ENCODE measurements at regions not wholly inside any gene's neighbourhood (a gene's known extent, or its start where the extent isn't known, plus 50 kb on each side); places are given as distances from the start of the nearest gene placed in this dataset.

DNA sequence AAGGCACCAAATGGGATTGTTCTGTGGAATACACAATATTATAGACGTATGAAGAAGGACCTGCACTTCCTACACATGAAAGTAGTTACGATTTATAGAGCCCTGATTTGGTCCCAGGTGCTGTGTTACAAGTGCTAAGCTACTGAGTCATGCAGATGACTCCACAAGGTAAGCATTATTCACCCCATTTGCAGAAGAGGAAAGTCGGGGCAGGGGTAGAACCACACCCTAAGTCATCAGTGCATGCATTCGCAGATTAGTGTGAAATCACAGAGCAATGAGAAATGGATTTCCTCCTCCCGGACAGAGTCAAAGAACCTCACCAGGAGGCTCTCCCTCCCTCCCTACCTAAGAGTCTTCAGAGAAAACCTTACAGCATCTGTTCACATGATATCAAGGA is 279.5 kb downstream of the LRFN2 start:
- ATAC-seq, result no peak
- TF ChIP-seq, protein P1, sequence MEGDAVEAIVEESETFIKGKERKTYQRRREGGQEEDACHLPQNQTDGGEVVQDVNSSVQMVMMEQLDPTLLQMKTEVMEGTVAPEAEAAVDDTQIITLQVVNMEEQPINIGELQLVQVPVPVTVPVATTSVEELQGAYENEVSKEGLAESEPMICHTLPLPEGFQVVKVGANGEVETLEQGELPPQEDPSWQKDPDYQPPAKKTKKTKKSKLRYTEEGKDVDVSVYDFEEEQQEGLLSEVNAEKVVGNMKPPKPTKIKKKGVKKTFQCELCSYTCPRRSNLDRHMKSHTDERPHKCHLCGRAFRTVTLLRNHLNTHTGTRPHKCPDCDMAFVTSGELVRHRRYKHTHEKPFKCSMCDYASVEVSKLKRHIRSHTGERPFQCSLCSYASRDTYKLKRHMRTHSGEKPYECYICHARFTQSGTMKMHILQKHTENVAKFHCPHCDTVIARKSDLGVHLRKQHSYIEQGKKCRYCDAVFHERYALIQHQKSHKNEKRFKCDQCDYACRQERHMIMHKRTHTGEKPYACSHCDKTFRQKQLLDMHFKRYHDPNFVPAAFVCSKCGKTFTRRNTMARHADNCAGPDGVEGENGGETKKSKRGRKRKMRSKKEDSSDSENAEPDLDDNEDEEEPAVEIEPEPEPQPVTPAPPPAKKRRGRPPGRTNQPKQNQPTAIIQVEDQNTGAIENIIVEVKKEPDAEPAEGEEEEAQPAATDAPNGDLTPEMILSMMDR (IDR thresholded peaks at IDR 0.05), result no peak
- TF ChIP-seq EP300 (IDR thresholded peaks at IDR 0.05) (no peak), POLR2A (IDR thresholded peaks at IDR 0.05) (no peak), POLR2AphosphoS5 (IDR thresholded peaks at IDR 0.05) (no peak)
- 63 to 81% methylated on average over 3 to 5 of the region's 5 CpGs for WGBS, 2 donors (ENCODE audit: low coverage in 1 of 2)
- Histone ChIP-seq H3K27me3 (peaks cover 22% of the 10 kb centered on the region), H3K4me1 (peaks cover 0 to 4% (median 0%) of the 10 kb centered on the region in 3 donors), H3K27ac (no peak overlapping the region), H3K9me3 (peaks cover 0 to 9% (median 0%) of the 10 kb centered on the region in 3 donors), H3K4me3 (no peak overlapping the region), H3K36me3 (no peaks in the 10 kb centered on the region)

DNA sequence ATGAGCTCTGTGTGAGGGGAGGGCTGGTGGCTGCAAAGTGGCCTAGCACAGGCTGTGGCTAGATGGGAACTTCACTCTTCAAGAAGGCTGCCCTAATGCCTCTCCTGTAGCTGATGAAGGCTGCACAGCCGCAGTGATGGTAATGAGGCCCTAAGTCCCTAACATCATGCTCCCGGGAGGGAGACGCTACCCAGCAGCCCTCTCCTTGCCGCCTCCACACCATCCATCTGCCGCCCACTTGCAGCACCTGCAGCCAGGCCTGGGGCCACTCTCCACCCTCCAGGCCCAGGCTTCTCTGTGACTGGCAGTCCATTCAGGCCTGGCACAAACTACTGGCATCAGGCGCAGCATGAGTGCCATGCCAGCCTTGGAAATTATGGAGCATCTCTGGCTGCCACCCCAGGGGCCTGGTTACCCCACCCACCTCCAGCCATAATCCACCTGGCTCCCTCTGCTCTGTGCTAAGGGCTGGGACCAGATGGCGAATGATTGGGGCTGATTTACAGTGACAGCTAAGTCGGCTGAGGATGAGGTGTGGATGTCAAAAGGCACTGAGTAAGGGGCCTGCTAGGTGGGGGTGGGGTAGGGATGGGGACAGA is 284.2 kb downstream of the LRFN2 start:
- TF ChIP-seq POLR2AphosphoS5 (IDR thresholded peaks at IDR 0.05) (no peak), EP300 (IDR thresholded peaks at IDR 0.05) (no peak), POLR2A (IDR thresholded peaks at IDR 0.05) (no peak)
- TF ChIP-seq, protein P1 (IDR thresholded peaks at IDR 0.05), result no peak
- Histone ChIP-seq H3K4me1 (no peaks in the 10 kb centered on the region), H3K27me3 (peaks cover 30% of the 10 kb centered on the region), H3K27ac (no peak overlapping the region), H3K9me3 (peaks cover 0 to 17% (median 0%) of the 10 kb centered on the region in 3 donors), H3K36me3 (no peaks in the 10 kb centered on the region), H3K4me3 (no peak overlapping the region)
- 81% methylated on average over 2 of the region's 8 CpGs; no CpG with 5 or more reads in 1 of the 2 donors for WGBS, 2 donors (ENCODE audit: low coverage in 1 of 2)
- ATAC-seq, result no peak

DNA sequence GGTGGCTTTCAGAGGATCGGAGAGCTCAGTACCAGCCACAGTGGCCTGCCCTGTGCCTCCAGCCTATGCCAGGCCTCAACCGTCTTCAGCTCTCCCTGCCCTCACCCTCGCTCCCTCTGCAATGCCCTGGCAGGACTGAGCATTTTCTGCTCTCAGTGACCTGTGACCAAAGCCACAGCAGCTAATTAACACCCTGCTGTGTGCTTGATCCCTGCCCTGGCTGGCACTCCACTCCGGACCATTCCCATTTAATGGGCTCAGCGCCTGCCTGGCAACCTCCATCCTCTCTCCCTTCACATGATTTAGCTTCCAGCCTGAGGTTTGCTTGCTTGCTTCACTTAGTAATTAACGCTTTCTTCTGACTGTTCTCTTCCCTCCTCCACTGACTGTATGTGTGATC is 287.5 kb downstream of the LRFN2 start:
- peaks cover 27% of the 10 kb centered on the region for H3K27me3 ChIP-seq
- WGBS, 2 donors (ENCODE audit: low coverage in 1 of 2), result 84 to 100% methylated on average over 1 to 6 of the region's 6 CpGs
- TF ChIP-seq POLR2AphosphoS5 (IDR thresholded peaks at IDR 0.05) (no peak), POLR2A (IDR thresholded peaks at IDR 0.05) (no peak), EP300 (IDR thresholded peaks at IDR 0.05) (no peak)
- TF ChIP-seq, protein P1 (IDR thresholded peaks at IDR 0.05), result no peak
- peaks cover 0 to 13% (median 0%) of the 10 kb centered on the region in 3 donors for H3K9me3 ChIP-seq
- H3K4me1 ChIP-seq, result no peaks in the 10 kb centered on the region
- H3K4me3 ChIP-seq, result no peak overlapping the region
- H3K27ac ChIP-seq, result no peak overlapping the region
- ATAC-seq, result no peak
- H3K36me3 ChIP-seq, result no peaks in the 10 kb centered on the region

DNA sequence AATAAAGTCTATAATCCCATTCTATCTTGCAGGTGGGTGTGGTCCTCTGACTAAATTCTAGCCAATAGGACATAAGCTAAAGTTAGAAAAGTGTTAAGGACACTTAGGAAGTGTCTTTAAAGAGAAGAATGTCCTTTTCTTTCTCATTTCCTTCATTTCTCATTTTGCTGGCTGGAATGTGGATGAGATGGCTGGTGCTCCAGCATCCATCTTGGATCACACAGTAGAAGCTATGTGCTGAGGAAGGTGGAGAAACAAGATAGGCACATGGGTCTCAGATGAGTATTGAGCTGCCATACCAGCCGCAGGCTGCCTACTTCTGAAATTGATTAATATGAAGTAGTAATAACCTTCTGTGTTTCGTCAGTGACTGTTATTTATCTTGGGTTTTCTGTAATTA is 289.0 kb downstream of the LRFN2 start:
- Histone ChIP-seq H3K4me1 (no peaks in the 10 kb centered on the region), H3K27ac (no peak overlapping the region), H3K36me3 (no peaks in the 10 kb centered on the region), H3K9me3 (peaks cover 0 to 13% (median 0%) of the 10 kb centered on the region in 3 donors), H3K4me3 (no peak overlapping the region), H3K27me3 (peaks cover 27% of the 10 kb centered on the region)
- TF ChIP-seq, protein P1 (IDR thresholded peaks at IDR 0.05), result no peak
- no peak for ATAC-seq
- WGBS, 2 donors (ENCODE audit: low coverage in 1 of 2), result 94 to 95% methylated on average over 2 of the region's 2 CpGs

DNA sequence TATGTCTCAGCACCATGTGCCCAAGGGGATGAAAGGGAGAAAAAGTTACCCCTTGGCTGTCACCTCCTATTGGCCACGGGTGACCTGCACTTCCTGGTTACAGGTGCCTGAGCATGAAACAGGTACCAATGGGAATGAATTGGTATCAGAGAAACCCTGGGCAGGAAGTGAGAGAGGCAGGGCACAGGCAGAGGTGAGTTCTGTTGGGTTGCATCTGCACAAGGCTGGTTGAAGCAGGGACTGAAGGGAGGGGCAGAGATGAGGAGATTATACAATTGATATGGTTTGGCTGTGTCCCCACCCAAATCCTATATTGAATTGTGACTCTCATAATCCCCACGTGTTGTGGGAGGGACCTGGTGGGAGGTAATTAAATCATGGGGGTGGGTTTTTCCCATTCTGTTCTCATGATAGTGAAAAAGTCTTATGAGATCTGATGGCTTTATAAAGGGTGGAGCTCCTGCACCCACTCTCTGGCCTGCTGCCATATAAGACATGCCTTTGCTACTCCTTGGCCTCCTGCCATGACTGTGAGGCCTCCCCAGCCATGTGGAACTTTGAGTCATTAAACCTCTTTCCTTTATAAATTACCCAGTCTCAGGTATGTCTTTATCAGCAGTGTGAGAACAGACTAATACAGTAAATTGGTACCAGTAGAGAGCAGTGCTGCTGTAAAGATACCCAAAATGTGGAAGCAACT is 291.8 kb downstream of the LRFN2 start:
- Histone ChIP-seq H3K27me3 (peaks cover 17% of the 10 kb centered on the region), H3K4me3 (no peak overlapping the region), H3K4me1 (no peaks in the 10 kb centered on the region), H3K27ac (no peak overlapping the region), H3K9me3 (peaks cover 0 to 13% (median 0%) of the 10 kb centered on the region in 3 donors), H3K36me3 (no peaks in the 10 kb centered on the region)
- no peak for ATAC-seq
- 67 to 85% methylated on average over 1 to 2 of the region's 2 CpGs for whole genome bisulfite sequencing, 2 donors (ENCODE audit: low coverage in 1 of 2)
- TF ChIP-seq POLR2AphosphoS5 (IDR thresholded peaks at IDR 0.05) (no peak), EP300 (IDR thresholded peaks at IDR 0.05) (no peak), POLR2A (IDR thresholded peaks at IDR 0.05) (no peak)
- TF ChIP-seq, protein P1 (IDR thresholded peaks at IDR 0.05), result no peak

Measured in gastroesophageal sphincter (tissue), 4 donors.